HepG2 (cell line): ENCODE measurements at regions not wholly inside any gene's neighbourhood (a gene's known extent, or its start where the extent isn't known, plus 50 kb on each side); places are given as distances from the start of the nearest gene placed in this dataset.

Experiments used
- ATAC-seq: fragments of 200-7000 bp; cut with Tn5 transposase; 3 replicates; pipeline ENCODE4 v1.9.1; 2020; ENCODE audit warnings: mild to moderate bottlenecking, moderate library complexity
- BruUV-seq: library from RNA; stranded (reverse); fragments of 400-500 nt; replicated peaks from 2 replicates; lab custom pipeline; 2021; lab: Mats Ljungman, UMichigan
- CTCF ChIA-PET: fragments of 300-600 bp; formaldehyde crosslinking; extraction: SDS; loops from one replicate; lab custom pipeline; 2021; ENCODE audit warnings: low total read pairs, inconsistent platforms, low intra/inter-chr PET ratio; lab: Yijun Ruan, JAX
- POLR2A ChIA-PET: fragments of 350-600 bp; sonication (Branson Sonifier 250); formaldehyde crosslinking; loops from one replicate; lab custom pipeline; 2020; ENCODE audit warnings: antibody characterized with exemption, inconsistent platforms; lab: Yijun Ruan, JAX
- DNase-seq: peaks from one replicate; pipeline ENCODE4 v3.0.0-alpha.2; 2015; ENCODE audit warnings: low spot score
- FAIRE-seq: peaks from 3 replicates; lab custom pipeline; 2011; peaks lifted over from hg19 to GRCh38; lab: Jason Lieb, UNC
- H2AFZ ChIP-seq: one replicate; pipeline ENCODE4 v1.6.1; 2011; ENCODE audit warnings: low read length, inconsistent platforms
- H3K27ac ChIP-seq: fragments of 300-600 bp; 3 replicates; pipeline ENCODE4 v1.8.0; 2011; ENCODE audit warnings: mixed run types, mild to moderate bottlenecking, mixed read lengths, low read length, inconsistent platforms; ENCODE audit not compliant: insufficient read depth; ENCODE audit errors: extremely low read length
- H3K27me3 ChIP-seq, 2 experiments: fragments of 200-600 bp in 1 of 2; 2 replicates in 1 of 2; 3 replicates in 1 of 2; pipeline versions ENCODE4 v1.6.0 to v1.8.0; 2011; ENCODE audit warnings: low read length in 2 of 2, mild to moderate bottlenecking in 2 of 2, moderate library complexity in 2 of 2, inconsistent platforms in 1 of 2; ENCODE audit not compliant: insufficient read depth in 2 of 2, control insufficient read depth in 1 of 2
- H3K36me3 ChIP-seq, 2 experiments: fragments of 200-600 bp in 1 of 2; replicated peaks in 1 of 2; 2 replicates in 1 of 2; 3 replicates in 1 of 2; pipeline versions ENCODE4 v1.5.1 to v1.8.0; 2011; ENCODE audit warnings: low read length in 2 of 2, inconsistent platforms in 1 of 2; ENCODE audit not compliant: insufficient read depth in 2 of 2, control insufficient read depth in 1 of 2
- H3K4me1 ChIP-seq: 2 replicates; pipeline ENCODE4 v1.5.1; 2012; ENCODE audit warnings: low read length, inconsistent platforms; ENCODE audit not compliant: insufficient read depth
- H3K4me2 ChIP-seq: 2 replicates; pipeline ENCODE4 v1.6.0; 2011; ENCODE audit warnings: low read depth, low read length, inconsistent platforms
- H3K4me3 ChIP-seq, 3 experiments: fragments of 200-600 bp in 1 of 3; sonication (generic), shearing (Covaris generic) in 1 of 3; replicated peaks in 1 of 3; 2 replicates each; pipeline ENCODE4 v1.5.1; 2011 to 2016; ENCODE audit warnings: low read length in 3 of 3, inconsistent platforms in 2 of 3, low read depth in 2 of 3, mild to moderate bottlenecking in 2 of 3, control low read depth in 1 of 3, mixed read lengths in 1 of 3; ENCODE audit not compliant: insufficient read depth in 1 of 3
- H3K79me2 ChIP-seq: one replicate; pipeline ENCODE4 v1.6.1; 2011; ENCODE audit warnings: low read length, inconsistent platforms; ENCODE audit not compliant: insufficient read depth
- H3K9ac ChIP-seq: 2 replicates; pipeline ENCODE4 v1.6.0; 2011; ENCODE audit warnings: mild to moderate bottlenecking, low read depth, low read length, inconsistent platforms; ENCODE audit not compliant: insufficient read depth
- H3K9me3 ChIP-seq: 2 replicates; pipeline ENCODE4 v1.5.1; 2012; ENCODE audit warnings: mild to moderate bottlenecking, low read length
- H4K20me1 ChIP-seq: 2 replicates; pipeline ENCODE4 v1.6.0; 2011; ENCODE audit warnings: inconsistent platforms, mild to moderate bottlenecking, low read length, moderate library complexity; ENCODE audit not compliant: insufficient read depth
- ATF2 ChIP-seq: sonication (generic); formaldehyde crosslinking; IDR thresholded peaks from 2 replicates; pipeline ENCODE4 v1.4.0; 2020; ENCODE audit warnings: missing genetic modification reagents
- CERS6 ChIP-seq: sonication (generic); formaldehyde crosslinking; IDR thresholded peaks from 2 replicates; pipeline ENCODE4 v1.5.0; 2020; ENCODE audit warnings: missing genetic modification reagents
- DPF2 ChIP-seq: sonication (generic); formaldehyde crosslinking; IDR thresholded peaks from 2 replicates; pipeline ENCODE4 v1.4.0; 2020; ENCODE audit warnings: mild to moderate bottlenecking, low read depth, missing genetic modification reagents, borderline replicate concordance
- HNRNPH1 ChIP-seq: fragments of 200-400 bp; formaldehyde crosslinking; optimal IDR thresholded peaks from 2 replicates; pipeline ENCODE3; 2017; ENCODE audit warnings: mild to moderate bottlenecking, low read depth, low read length
- HOXA7 ChIP-seq: sonication (generic); formaldehyde crosslinking; IDR thresholded peaks from 2 replicates; pipeline ENCODE4 v1.8.1; 2022; ENCODE audit warnings: mild to moderate bottlenecking, missing genetic modification reagents, moderate library complexity
- SMYD3 ChIP-seq: sonication (generic); formaldehyde crosslinking; IDR thresholded peaks from 2 replicates; pipeline ENCODE4 v1.8.1; 2023; ENCODE audit warnings: mild to moderate bottlenecking, missing genetic modification reagents
- THAP11 ChIP-seq: IDR thresholded peaks from 2 replicates; pipeline ENCODE4 v1.6.1; 2016; ENCODE audit warnings: missing biosample characterization, missing genetic modification reagents
- ZBTB3 ChIP-seq: sonication (generic); formaldehyde crosslinking; IDR thresholded peaks from 2 replicates; pipeline ENCODE4 v1.4.0; 2020; ENCODE audit warnings: low read depth, mild to moderate bottlenecking, moderate library complexity, missing genetic modification reagents, borderline replicate concordance
- ZBTB43 ChIP-seq: sonication (generic); formaldehyde crosslinking; conservative IDR thresholded peaks from 2 replicates; pipeline ENCODE4 v1.4.0; 2020; ENCODE audit warnings: missing genetic modification reagents
- ZGPAT ChIP-seq: IDR thresholded peaks from 2 replicates; pipeline ENCODE4 v1.6.1; 2016; ENCODE audit warnings: mild to moderate bottlenecking
- ZMYM4 ChIP-seq: sonication (generic); formaldehyde crosslinking; IDR thresholded peaks from 2 replicates; pipeline ENCODE4 v1.8.1; 2023; ENCODE audit warnings: mild to moderate bottlenecking, missing genetic modification reagents
- ZNF451 ChIP-seq: sonication (generic); formaldehyde crosslinking; IDR thresholded peaks from 2 replicates; pipeline ENCODE4 v1.5.0; 2020; ENCODE audit warnings: mild to moderate bottlenecking, missing genetic modification reagents
- ZNF740 ChIP-seq: sonication (generic); formaldehyde crosslinking; IDR thresholded peaks from 2 replicates; pipeline ENCODE4 v1.4.0; 2020; ENCODE audit warnings: missing genetic modification reagents
- ZNF749 ChIP-seq: sonication (generic); formaldehyde crosslinking; IDR thresholded peaks from 2 replicates; pipeline ENCODE4 v1.8.0; 2022; ENCODE audit warnings: mild to moderate bottlenecking, missing genetic modification reagents, moderate library complexity, borderline replicate concordance
- WGBS: methylation state at CpG from one replicate; pipeline ENCODE4 v1.1.6; 2017; ENCODE audit warnings: low lambda C conversion rate; 5-methylcytosine and 5-hydroxymethylcytosine counted together
- in situ Hi-C: cut with HindIII; loops from 2 replicates; pipeline ENCODE4 v1.10.0; 2017; ENCODE audit warnings: low pct_unique_long_range_greater_than_20kb; ENCODE audit not compliant: extremely low pct_ligation_motif_present
- intact Hi-C: fragments of 100-400 bp; cut with micrococcal nuclease; formaldehyde crosslinking; loops from one replicate; pipeline ENCODE4 v1.10.0; 2022; ENCODE audit not compliant: unreplicated experiment

- TF ChIP-seq SMYD3 (CRISPR knock-in tag) (no peak), ZNF749 (CRISPR knock-in tag) (no peak), HOXA7 (CRISPR knock-in tag) (no peak), DPF2 (CRISPR knock-in tag) (no peak), ZNF740 (no peak)
- no peaks in the 10 kb centered on the region for H3K79me2 ChIP-seq
- no peak overlapping the region for H3K9ac ChIP-seq
- 0% methylated on average over 1 of the region's 1 CpG for WGBS
- ChIA-PET CTCF (no interaction called here), POLR2A (no interaction called here)
- H4K20me1 ChIP-seq, result no peaks in the 10 kb centered on the region
- H3K4me3 ChIP-seq, result no peak overlapping the region
- H3K36me3 ChIP-seq, result no peaks in the 10 kb centered on the region
- no peaks in the 10 kb centered on the region for H3K27me3 ChIP-seq
- H2AFZ ChIP-seq, result no peak overlapping the region
- no peaks in the 10 kb centered on the region for H3K4me1 ChIP-seq
- no peaks in the 10 kb centered on the region for H3K9me3 ChIP-seq
- ATAC-seq (no peak), DNase-seq (no peak), FAIRE-seq (no peak)
- no peak overlapping the region for H3K4me2 ChIP-seq
- BruUV-seq, result no TSS peak
- in situ Hi-C loops (loop anchor here (10.0 kb wide), 1 partner anchor 289 kb away; no protein-coding TSS in a partner anchor), intact Hi-C loops (no loop called here)
- H3K27ac ChIP-seq, result no peak overlapping the region
These were observed 224.7 kb downstream of the PPP1R3A start for GRCh38 chr7:113694149-113694548.

GRCh38 chr7:113684165-113684564, 234.6 kb downstream of the PPP1R3A start:
- WGBS, result 0% methylated on average over 2 of the region's 5 CpGs
- Histone ChIP-seq H3K4me3 (no peak overlapping the region), H4K20me1 (no peaks in the 10 kb centered on the region), H3K9me3 (peaks cover 15% of the 10 kb centered on the region; the same call in 1 of the 2 replicates), H3K27ac (no peak overlapping the region), H3K27me3 (no peaks in the 10 kb centered on the region), H3K4me1 (no peaks in the 10 kb centered on the region), H3K79me2 (no peaks in the 10 kb centered on the region), H2AFZ (no peak overlapping the region), H3K9ac (no peak overlapping the region), H3K36me3 (no peaks in the 10 kb centered on the region), H3K4me2 (no peak overlapping the region)
- ATAC-seq, result no peak
- intact Hi-C loops, result no loop called here
- no peak for DNase-seq
- no TSS peak for BruUV-seq
- FAIRE-seq, result no peak
- POLR2A ChIA-PET, result no interaction called here
- CTCF ChIA-PET, result no interaction called here
- in situ Hi-C loops, result no loop called here
- TF ChIP-seq CERS6 (CRISPR knock-in tag) (no peak), THAP11 (CRISPR knock-in tag) (no peak), ZMYM4 (no peak), ATF2 (no peak), ZBTB3 (CRISPR knock-in tag) (no peak), ZNF451 (CRISPR knock-in tag) (no peak), ZGPAT (CRISPR knock-in tag) (no peak), HNRNPH1 (no peak), ZBTB43 (CRISPR knock-in tag) (no peak)
